ENCODE measurements at regions not wholly inside any gene's neighbourhood (a gene's known extent, or its start where the extent isn't known, plus 50 kb on each side); places are given as distances from the start of the nearest gene placed in this dataset.
"Not testable (repeated sequence)": the region's sequence is repeated elsewhere in the genome, so short reads cannot be mapped to it uniquely, and the experiment has no call there.

- no peaks in the 10 kb centered on the region for H3K36me3 ChIP-seq (ENCODE audit: control insufficient read depth, low read depth, low read length)
- H3K9ac ChIP-seq (ENCODE audit: low read length), result no peak overlapping the region
- H3K4me1 ChIP-seq (ENCODE audit: control insufficient read depth, low read depth, low read length), result no peaks in the 10 kb centered on the region
- no peaks in the 10 kb centered on the region for H3K27me3 ChIP-seq (ENCODE audit: control insufficient read depth, insufficient read depth, low read length)
- H3K9me3 ChIP-seq (ENCODE audit: control insufficient read depth, low read depth, low read length), result no peaks in the 10 kb centered on the region
- no peak overlapping the region for H3K4me3 ChIP-seq (ENCODE audit: low read length)
- no peak overlapping the region for H3K27ac ChIP-seq (ENCODE audit: low read length)
Measured at GRCh38 chr5:112579599-112580170, 158.0 kb upstream of the APC start.

- Histone ChIP-seq H3K36me3 (ENCODE audit: control insufficient read depth, low read depth, low read length) (no peaks in the 10 kb centered on the region), H3K27ac (ENCODE audit: low read length) (no peak overlapping the region), H3K9ac (ENCODE audit: low read length) (no peak overlapping the region), H3K27me3 (ENCODE audit: control insufficient read depth, insufficient read depth, low read length) (no peaks in the 10 kb centered on the region), H3K4me3 (ENCODE audit: low read length) (no peak overlapping the region), H3K4me1 (ENCODE audit: control insufficient read depth, low read depth, low read length) (peaks cover 8% of the 10 kb centered on the region), H3K9me3 (ENCODE audit: control insufficient read depth, low read depth, low read length) (no peaks in the 10 kb centered on the region)
Measured at GRCh38 chr5:112581811-112582320, 155.8 kb upstream of the APC start.

GRCh38 chr5:112583166-112583565 lies 154.5 kb upstream of the APC start:
- Histone ChIP-seq H3K36me3 (ENCODE audit: control insufficient read depth, low read depth, low read length) (no peaks in the 10 kb centered on the region), H3K4me1 (ENCODE audit: control insufficient read depth, low read depth, low read length) (peaks cover 9% of the 10 kb centered on the region), H3K27ac (ENCODE audit: low read length) (no peak overlapping the region), H3K9me3 (ENCODE audit: control insufficient read depth, low read depth, low read length) (no peaks in the 10 kb centered on the region), H3K27me3 (ENCODE audit: control insufficient read depth, insufficient read depth, low read length) (no peaks in the 10 kb centered on the region), H3K9ac (ENCODE audit: low read length) (no peak overlapping the region), H3K4me3 (ENCODE audit: low read length) (no peak overlapping the region)

- no peak overlapping the region for H3K4me3 ChIP-seq (ENCODE audit: low read length)
- no peaks in the 10 kb centered on the region for H3K36me3 ChIP-seq (ENCODE audit: control insufficient read depth, low read depth, low read length)
- H3K27ac ChIP-seq (ENCODE audit: low read length), result no peak overlapping the region
- no peak overlapping the region for H3K9ac ChIP-seq (ENCODE audit: low read length)
- H3K9me3 ChIP-seq (ENCODE audit: control insufficient read depth, low read depth, low read length), result no peaks in the 10 kb centered on the region
- H3K4me1 ChIP-seq (ENCODE audit: control insufficient read depth, low read depth, low read length), result peaks cover 9% of the 10 kb centered on the region
- H3K27me3 ChIP-seq (ENCODE audit: control insufficient read depth, insufficient read depth, low read length), result no peaks in the 10 kb centered on the region
Measured at GRCh38 chr5:112584781-112585180, 152.9 kb upstream of the APC start.

GRCh38 chr5:112586596-112587062 lies 151.1 kb upstream of the APC start:
- Histone ChIP-seq H3K27me3 (ENCODE audit: control insufficient read depth, insufficient read depth, low read length) (no peaks in the 10 kb centered on the region), H3K4me1 (ENCODE audit: control insufficient read depth, low read depth, low read length) (peaks cover 9% of the 10 kb centered on the region), H3K27ac (ENCODE audit: low read length) (no peak overlapping the region), H3K9me3 (ENCODE audit: control insufficient read depth, low read depth, low read length) (no peaks in the 10 kb centered on the region), H3K9ac (ENCODE audit: low read length) (no peak overlapping the region), H3K36me3 (ENCODE audit: control insufficient read depth, low read depth, low read length) (no peaks in the 10 kb centered on the region), H3K4me3 (ENCODE audit: low read length) (no peak overlapping the region)

GRCh38 chr5:112590858-112591257 lies 146.8 kb upstream of the APC start:
- H3K27me3 ChIP-seq (ENCODE audit: control insufficient read depth, insufficient read depth, low read length); H3K27ac ChIP-seq (ENCODE audit: low read length); H3K9ac ChIP-seq (ENCODE audit: low read length); H3K36me3 ChIP-seq (ENCODE audit: control insufficient read depth, low read depth, low read length); H3K4me1 ChIP-seq (ENCODE audit: control insufficient read depth, low read depth, low read length); H3K4me3 ChIP-seq (ENCODE audit: low read length); H3K9me3 ChIP-seq (ENCODE audit: control insufficient read depth, low read depth, low read length): not testable (repeated sequence)

- H3K27me3 ChIP-seq (ENCODE audit: control insufficient read depth, insufficient read depth, low read length), result no peaks in the 10 kb centered on the region
- H3K36me3 ChIP-seq (ENCODE audit: control insufficient read depth, low read depth, low read length), result no peaks in the 10 kb centered on the region
- no peak overlapping the region for H3K9ac ChIP-seq (ENCODE audit: low read length)
- no peak overlapping the region for H3K4me3 ChIP-seq (ENCODE audit: low read length)
- H3K27ac ChIP-seq (ENCODE audit: low read length), result no peak overlapping the region
- no peaks in the 10 kb centered on the region for H3K9me3 ChIP-seq (ENCODE audit: control insufficient read depth, low read depth, low read length)
- no peaks in the 10 kb centered on the region for H3K4me1 ChIP-seq (ENCODE audit: control insufficient read depth, low read depth, low read length)
Measured at GRCh38 chr5:112594095-112594850, 143.4 kb upstream of the APC start.

GRCh38 chr5:112594941-112595340 lies 142.7 kb upstream of the APC start:
- no peak overlapping the region for H3K27ac ChIP-seq (ENCODE audit: low read length)
- no peaks in the 10 kb centered on the region for H3K4me1 ChIP-seq (ENCODE audit: control insufficient read depth, low read depth, low read length)
- H3K4me3 ChIP-seq (ENCODE audit: low read length), result no peak overlapping the region
- no peaks in the 10 kb centered on the region for H3K27me3 ChIP-seq (ENCODE audit: control insufficient read depth, insufficient read depth, low read length)
- no peaks in the 10 kb centered on the region for H3K9me3 ChIP-seq (ENCODE audit: control insufficient read depth, low read depth, low read length)
- H3K36me3 ChIP-seq (ENCODE audit: control insufficient read depth, low read depth, low read length), result no peaks in the 10 kb centered on the region
- H3K9ac ChIP-seq (ENCODE audit: low read length), result no peak overlapping the region

GRCh38 chr5:112597831-112598230 lies 139.9 kb upstream of the APC start:
- H3K9me3 ChIP-seq (ENCODE audit: control insufficient read depth, low read depth, low read length), result no peaks in the 10 kb centered on the region
- H3K4me1 ChIP-seq (ENCODE audit: control insufficient read depth, low read depth, low read length), result no peaks in the 10 kb centered on the region
- H3K9ac ChIP-seq (ENCODE audit: low read length), result no peak overlapping the region
- H3K27ac ChIP-seq (ENCODE audit: low read length), result no peak overlapping the region
- H3K4me3 ChIP-seq (ENCODE audit: low read length), result no peak overlapping the region
- no peaks in the 10 kb centered on the region for H3K36me3 ChIP-seq (ENCODE audit: control insufficient read depth, low read depth, low read length)
- no peaks in the 10 kb centered on the region for H3K27me3 ChIP-seq (ENCODE audit: control insufficient read depth, insufficient read depth, low read length)

GRCh38 chr5:112600510-112600909 lies 137.2 kb upstream of the APC start:
- not testable (repeated sequence) for H3K4me1 ChIP-seq (ENCODE audit: control insufficient read depth, low read depth, low read length); H3K9me3 ChIP-seq (ENCODE audit: control insufficient read depth, low read depth, low read length); H3K36me3 ChIP-seq (ENCODE audit: control insufficient read depth, low read depth, low read length); H3K4me3 ChIP-seq (ENCODE audit: low read length); H3K27ac ChIP-seq (ENCODE audit: low read length); H3K27me3 ChIP-seq (ENCODE audit: control insufficient read depth, insufficient read depth, low read length); H3K9ac ChIP-seq (ENCODE audit: low read length)

GRCh38 chr5:112604732-112605630 lies 132.7 kb upstream of the APC start:
- no peak overlapping the region for H3K4me3 ChIP-seq (ENCODE audit: low read length)
- no peak overlapping the region for H3K9ac ChIP-seq (ENCODE audit: low read length)
- no peaks in the 10 kb centered on the region for H3K27me3 ChIP-seq (ENCODE audit: control insufficient read depth, insufficient read depth, low read length)
- H3K9me3 ChIP-seq (ENCODE audit: control insufficient read depth, low read depth, low read length), result no peaks in the 10 kb centered on the region
- peaks cover 3% of the 10 kb centered on the region for H3K4me1 ChIP-seq (ENCODE audit: control insufficient read depth, low read depth, low read length)
- no peaks in the 10 kb centered on the region for H3K36me3 ChIP-seq (ENCODE audit: control insufficient read depth, low read depth, low read length)
- H3K27ac ChIP-seq (ENCODE audit: low read length), result no peak overlapping the region

All from iPS-18a (cell line).